NCI-H1092 (cell line): ENCODE measurements at regions not wholly inside any gene's neighbourhood (a gene's known extent, or its start where the extent isn't known, plus 50 kb on each side); places are given as distances from the start of the nearest gene placed in this dataset.

Experiments used
- DNase-seq: peaks from one replicate; lab custom pipeline; 2025; lab: John Stamatoyannopoulos, UW

DNA sequence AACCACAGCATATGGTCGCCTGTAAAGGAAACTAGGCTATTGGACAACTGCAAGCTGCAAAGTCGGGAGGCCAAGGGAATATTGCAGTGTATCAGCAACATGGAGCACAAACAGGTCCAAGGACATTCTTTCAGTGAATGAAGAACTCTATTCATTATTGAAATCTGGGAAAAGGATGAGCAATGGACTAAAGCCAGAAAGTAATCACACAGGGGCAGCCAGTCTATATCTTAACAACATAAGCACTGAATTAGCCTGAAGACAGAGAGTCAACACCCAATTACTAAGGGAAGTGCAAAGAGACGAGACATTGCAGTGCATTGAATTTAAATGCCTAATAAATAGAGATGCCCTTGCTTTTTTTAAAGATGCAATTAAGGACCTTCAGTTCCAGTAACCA lies 615.5 kb upstream of the SETBP1 start:
- DNase-seq, result no peak

DNA sequence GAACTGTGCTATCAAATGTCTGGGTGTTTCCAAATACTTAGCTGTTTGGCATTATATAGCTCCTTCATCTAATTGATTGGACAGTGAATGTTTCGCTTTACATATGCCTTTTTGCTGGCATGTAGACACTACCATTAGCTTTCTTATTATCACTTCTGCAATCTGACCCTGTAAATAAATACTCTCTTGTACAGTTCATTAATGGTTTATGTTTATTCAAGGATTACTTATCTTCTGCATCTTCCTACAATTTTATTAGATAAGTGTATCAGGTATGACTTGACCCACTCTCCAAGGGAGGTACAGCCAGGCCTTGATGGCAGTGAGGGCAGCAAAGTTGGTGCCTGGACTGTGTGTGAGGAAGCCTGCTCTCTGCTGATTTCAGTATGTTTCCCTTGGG lies 614.1 kb upstream of the SETBP1 start:
- no peak for DNase-seq

DNA sequence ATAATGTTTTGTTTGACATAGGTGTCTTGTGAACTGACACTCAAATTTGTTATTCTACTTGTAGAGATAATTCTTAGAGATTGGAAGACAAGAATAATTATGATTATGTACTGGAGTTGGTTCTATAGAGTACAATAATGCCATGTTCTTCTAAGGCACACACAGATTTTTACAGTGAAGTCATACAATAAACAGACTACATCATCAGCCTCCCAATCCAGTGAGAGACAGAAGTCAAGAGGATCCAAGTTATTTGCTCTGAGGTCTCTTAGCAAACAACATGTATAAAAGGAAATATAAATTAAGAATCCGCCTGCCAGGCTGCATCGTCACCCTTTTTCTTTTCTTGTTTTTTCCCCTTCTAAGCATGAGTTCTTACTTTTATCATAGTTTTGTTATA lies 613.5 kb upstream of the SETBP1 start:
- no peak for DNase-seq

DNA sequence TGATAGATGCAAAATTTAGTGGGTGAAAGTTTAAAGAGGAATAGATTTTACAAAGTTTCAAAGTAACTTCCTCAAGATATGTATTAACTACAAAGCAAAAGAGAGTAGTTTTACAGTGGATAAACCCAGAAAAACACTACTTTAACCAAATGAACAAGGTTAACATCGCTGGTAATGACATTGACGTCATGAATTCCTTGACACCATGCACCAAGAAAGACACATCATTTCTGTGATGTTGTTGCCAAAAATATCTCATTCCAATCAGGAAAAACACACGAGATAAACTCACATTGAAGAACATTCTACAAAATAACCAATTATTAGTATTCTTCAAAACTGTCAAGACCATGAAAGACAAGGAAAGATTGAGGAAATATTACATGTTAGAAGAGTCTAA lies 605.6 kb upstream of the SETBP1 start:
- DNase-seq, result no peak

GRCh38 chr18:44079606-44080005 lies 601.1 kb upstream of the SETBP1 start:
- no peak for DNase-seq

DNA sequence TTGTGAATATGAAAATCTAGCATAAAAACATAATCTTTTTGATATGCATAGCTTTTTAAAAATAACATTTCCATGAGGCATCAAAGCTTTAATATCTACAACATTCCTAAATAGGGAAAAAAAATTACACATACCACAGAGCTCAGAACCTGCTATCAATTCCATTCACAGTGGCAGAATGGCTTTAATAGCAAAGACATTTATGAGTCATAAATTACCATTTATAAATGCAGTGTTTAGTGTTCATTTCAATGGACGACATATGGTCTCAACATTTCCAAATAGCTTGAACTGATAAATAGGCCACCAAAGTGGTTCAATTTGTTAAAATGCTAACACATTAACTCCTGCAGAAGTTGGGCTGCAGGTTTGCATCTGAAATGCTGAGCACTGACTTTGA lies 600.6 kb upstream of the SETBP1 start:
- DNase-seq, result no peak

DNA sequence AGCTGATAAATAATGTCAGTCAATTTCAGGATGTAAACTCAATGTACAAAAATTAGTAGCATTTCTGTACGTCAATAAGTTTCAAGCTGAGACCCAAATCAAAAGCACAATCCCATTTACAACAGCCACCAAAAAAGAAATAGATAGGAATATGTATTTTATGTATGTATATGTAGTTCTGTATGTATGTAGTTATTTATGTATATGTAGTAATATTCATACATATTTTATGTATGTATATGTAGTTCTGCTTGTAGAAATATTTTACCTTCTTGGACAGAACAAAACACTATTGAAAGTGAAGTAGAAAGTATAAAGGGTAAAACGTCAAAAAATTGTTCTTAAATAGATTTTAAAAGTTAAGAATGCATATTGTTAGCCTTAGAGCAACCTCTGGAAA lies 591.0 kb upstream of the SETBP1 start:
- DNase-seq, result no peak

DNA sequence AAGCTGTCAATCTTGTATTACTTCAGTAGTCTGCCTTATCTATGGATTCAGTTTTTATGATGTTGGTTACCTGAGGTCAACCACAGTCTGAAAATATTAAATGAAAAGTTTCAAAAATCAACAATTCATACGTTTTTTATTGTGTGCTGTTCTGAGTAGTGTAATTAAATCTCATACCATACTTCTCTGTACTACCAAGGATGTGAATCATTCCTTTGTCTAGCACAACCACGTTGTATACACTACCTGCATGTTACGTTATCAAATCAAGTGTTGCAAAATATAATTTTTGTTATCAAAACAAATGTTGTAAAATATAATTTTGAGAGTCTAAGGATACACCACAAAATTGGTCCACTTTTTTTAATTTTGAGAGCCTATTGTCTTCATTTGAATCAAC lies 590.2 kb upstream of the SETBP1 start:
- DNase-seq, result no peak

- no peak for DNase-seq
These were observed 587.4 kb upstream of the SETBP1 start for GRCh38 chr18:44093253-44093652.

DNA sequence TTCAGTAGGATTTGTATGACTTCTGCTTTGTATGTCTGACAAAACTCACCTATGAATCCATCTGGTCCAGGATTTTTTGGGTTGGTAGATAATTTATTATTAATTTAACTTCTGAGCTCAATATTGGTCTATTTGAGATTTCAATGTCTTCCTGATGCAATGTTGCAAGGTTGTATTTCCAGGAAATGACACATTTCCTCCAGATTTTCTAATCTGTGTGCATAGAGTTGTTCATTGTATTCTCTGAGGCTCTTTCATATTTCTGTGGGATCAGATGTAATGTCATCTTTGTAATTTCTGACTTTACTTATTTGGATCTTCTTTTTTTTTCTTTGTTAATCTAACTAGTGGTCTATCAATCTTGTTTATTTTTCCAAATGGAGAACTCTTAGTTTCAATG lies 584.7 kb upstream of the SETBP1 start:
- DNase-seq, result no peak

DNA sequence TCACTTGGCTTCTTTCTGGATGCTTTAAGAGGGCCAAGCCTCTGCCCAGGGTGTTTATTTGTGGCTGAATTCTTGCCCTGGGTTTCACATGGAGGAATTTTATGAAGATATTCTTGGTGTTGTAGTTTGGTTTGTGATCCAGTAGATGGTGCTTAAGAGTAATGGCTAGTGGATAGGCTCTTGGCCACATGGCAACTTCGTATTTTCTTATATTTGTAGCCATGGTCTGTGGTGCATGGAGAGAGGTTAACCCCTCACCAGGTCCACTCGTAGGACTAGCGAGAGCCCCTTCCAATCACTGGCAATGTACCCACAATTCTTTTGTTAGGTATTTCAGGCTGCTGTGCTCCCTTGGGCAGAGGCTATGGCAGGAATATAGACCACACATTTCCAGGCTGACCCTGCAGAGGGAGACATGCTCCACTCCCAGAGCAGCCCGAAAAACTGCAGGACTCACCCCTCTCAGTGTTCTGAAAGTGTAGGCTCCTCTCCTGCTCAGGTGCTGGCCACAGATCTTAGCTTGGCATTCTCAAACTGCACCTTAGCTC lies 582.1 kb upstream of the SETBP1 start:
- peak; percentile 6 for DNase-seq

DNA sequence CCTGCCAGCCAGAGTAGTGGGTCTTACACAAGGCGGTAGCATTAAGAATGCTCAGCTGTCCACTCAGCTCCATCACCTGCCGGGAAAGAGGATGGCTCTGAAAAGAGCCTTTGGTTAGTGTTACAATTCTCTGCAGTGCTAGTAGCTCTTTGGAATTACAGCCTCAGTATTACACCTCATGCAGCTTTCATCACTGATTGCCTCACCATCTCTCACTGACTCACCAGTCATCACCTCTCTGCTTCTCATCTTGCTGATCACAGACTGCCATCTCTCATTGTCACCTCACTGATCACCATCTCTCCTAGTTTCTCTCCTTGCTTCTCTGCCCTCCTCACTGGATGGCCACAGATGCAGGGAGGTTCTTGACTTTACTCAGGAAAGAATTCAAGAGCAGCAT lies 573.5 kb upstream of the SETBP1 start:
- no peak for DNase-seq

GRCh38 chr18:44111337-44111736 lies 569.4 kb upstream of the SETBP1 start:
- no peak for DNase-seq

- no peak for DNase-seq
These were observed 562.9 kb upstream of the SETBP1 start for GRCh38 chr18:44117821-44118220.

GRCh38 chr18:44119607-44120006 lies 561.1 kb upstream of the SETBP1 start:
- no peak for DNase-seq

DNA sequence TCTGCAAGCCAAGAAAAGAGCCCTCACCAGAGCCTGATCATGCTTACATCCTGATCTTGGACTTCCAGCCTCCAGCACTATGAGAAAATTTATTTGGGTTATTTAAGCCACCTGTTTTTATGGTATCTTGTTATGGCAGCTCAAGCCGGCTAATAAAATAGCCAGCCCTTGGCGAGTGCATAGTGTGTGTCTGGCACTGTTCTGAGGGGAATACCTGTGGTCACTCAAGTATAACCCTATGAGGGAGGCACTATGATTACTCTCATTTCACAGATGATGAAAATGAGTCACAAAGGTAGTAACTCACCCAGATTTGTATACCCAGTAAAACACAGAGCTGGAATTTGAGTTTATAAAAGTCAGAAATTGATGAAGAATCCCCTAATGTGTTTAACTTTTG lies 556.9 kb upstream of the SETBP1 start:
- DNase-seq, result no peak

DNA sequence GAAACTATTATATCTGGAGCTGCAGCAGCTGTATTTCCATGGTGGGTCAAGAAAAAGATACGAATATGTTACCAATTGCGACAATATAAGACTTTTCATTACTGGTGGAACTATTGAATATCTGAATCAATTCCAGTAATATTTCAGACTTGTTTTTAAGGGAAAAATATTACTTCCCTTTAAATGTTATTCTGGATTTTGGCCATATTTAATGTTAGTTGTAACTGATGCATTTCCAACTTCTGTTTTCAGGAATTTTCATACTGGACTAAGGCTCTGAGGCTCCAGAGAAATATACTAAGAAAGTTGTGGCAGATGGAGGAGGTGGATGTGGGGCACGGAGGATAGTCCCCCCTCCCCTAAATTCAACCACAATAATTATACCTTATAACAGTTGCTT lies 555.2 kb upstream of the SETBP1 start:
- no peak for DNase-seq

DNA sequence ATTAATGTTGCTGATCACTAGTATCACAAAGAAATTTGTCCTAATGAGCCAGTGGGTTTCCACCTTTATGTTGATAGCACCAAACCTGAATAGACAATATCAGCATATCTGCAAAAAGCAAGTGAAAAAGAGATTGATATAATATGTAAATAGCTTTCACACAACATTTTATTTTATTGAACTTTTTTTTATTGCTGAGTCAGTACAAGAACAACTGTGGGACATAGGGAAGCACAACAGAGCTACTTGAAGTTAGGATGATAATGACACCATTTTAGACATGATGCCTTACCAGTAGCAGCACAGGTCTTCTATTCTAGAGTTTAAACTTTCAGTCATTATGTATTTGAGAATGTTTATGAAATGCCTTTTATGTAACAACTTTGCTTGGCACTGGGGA lies 554.1 kb upstream of the SETBP1 start:
- no peak for DNase-seq

GRCh38 chr18:44128365-44128764 lies 552.3 kb upstream of the SETBP1 start:
- no peak for DNase-seq

- peak; percentile 90 for DNase-seq
These were observed 550.2 kb upstream of the SETBP1 start for GRCh38 chr18:44130376-44130942.

- no peak for DNase-seq
These were observed 547.2 kb upstream of the SETBP1 start for GRCh38 chr18:44133483-44133882.

GRCh38 chr18:44134447-44134846 lies 546.2 kb upstream of the SETBP1 start:
- no peak for DNase-seq

DNA sequence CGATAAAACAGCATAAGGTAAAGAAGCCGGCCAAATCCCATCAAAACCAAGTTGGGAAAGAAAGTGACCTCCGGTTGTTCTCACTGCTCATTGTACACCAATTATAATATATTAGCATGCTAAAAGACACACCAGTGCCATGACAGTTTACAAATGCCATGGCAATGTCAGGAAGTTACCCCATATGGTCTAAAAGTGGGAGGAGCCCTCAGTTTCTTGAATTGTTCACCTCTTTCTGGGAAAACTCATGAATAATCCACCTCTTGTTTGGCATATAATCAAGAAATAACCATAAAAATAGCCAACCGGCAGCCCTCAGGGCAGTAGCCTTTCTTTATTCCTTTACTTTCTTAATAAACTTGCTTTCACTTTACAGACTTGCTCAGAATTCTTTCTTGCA lies 544.9 kb upstream of the SETBP1 start:
- DNase-seq, result no peak

- DNase-seq, result no peak
These were observed 544.4 kb upstream of the SETBP1 start for GRCh38 chr18:44136326-44136725.

DNA sequence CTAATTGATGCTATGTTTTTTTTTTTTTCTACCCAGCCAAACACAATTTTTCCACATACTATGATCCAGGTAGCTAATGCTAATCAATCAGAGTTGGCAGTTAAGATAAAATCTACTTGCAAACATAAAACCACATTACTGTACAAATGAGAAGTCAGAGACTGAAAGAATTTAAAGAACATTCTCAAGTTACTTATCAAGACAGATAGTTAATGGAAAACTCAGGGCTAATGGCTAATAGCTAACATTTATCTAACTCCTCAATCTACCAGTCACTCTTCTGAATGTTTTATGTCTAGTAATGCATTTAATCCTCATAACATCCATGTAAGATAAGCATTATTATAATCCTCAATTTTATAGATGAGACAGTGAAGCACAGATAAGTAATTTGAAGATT lies 537.6 kb upstream of the SETBP1 start:
- no peak for DNase-seq
